HepG2 (cell line): ENCODE measurements at regions not wholly inside any gene's neighbourhood (a gene's known extent, or its start where the extent isn't known, plus 50 kb on each side); places are given as distances from the start of the nearest gene placed in this dataset.

Experiments
- ATAC-seq: fragments of 200-7000 bp; cut with Tn5 transposase; 3 replicates; pipeline ENCODE4 v1.9.1; 2020; ENCODE audit warnings: mild to moderate bottlenecking, moderate library complexity
- BruUV-seq: library from RNA; stranded (reverse); fragments of 400-500 nt; replicated peaks from 2 replicates; lab custom pipeline; 2021; lab: Mats Ljungman, UMichigan
- CTCF ChIA-PET: fragments of 300-600 bp; formaldehyde crosslinking; extraction: SDS; loops from one replicate; lab custom pipeline; 2021; ENCODE audit warnings: low total read pairs, inconsistent platforms, low intra/inter-chr PET ratio; lab: Yijun Ruan, JAX
- POLR2A ChIA-PET: fragments of 350-600 bp; sonication (Branson Sonifier 250); formaldehyde crosslinking; loops from one replicate; lab custom pipeline; 2020; ENCODE audit warnings: antibody characterized with exemption, inconsistent platforms; lab: Yijun Ruan, JAX
- DNase-seq: peaks from one replicate; pipeline ENCODE4 v3.0.0-alpha.2; 2015; ENCODE audit warnings: low spot score
- FAIRE-seq: peaks from 3 replicates; lab custom pipeline; 2011; peaks lifted over from hg19 to GRCh38; lab: Jason Lieb, UNC
- H2AFZ ChIP-seq: one replicate; pipeline ENCODE4 v1.6.1; 2011; ENCODE audit warnings: low read length, inconsistent platforms
- H3K27ac ChIP-seq: fragments of 300-600 bp; 3 replicates; pipeline ENCODE4 v1.8.0; 2011; ENCODE audit warnings: mixed run types, mild to moderate bottlenecking, mixed read lengths, low read length, inconsistent platforms; ENCODE audit not compliant: insufficient read depth; ENCODE audit errors: extremely low read length
- H3K27me3 ChIP-seq, 2 experiments: fragments of 200-600 bp in 1 of 2; 2 replicates in 1 of 2; 3 replicates in 1 of 2; pipeline versions ENCODE4 v1.6.0 to v1.8.0; 2011; ENCODE audit warnings: low read length in 2 of 2, mild to moderate bottlenecking in 2 of 2, moderate library complexity in 2 of 2, inconsistent platforms in 1 of 2; ENCODE audit not compliant: insufficient read depth in 2 of 2, control insufficient read depth in 1 of 2
- H3K36me3 ChIP-seq, 2 experiments: fragments of 200-600 bp in 1 of 2; replicated peaks in 1 of 2; 2 replicates in 1 of 2; 3 replicates in 1 of 2; pipeline versions ENCODE4 v1.5.1 to v1.8.0; 2011; ENCODE audit warnings: low read length in 2 of 2, inconsistent platforms in 1 of 2; ENCODE audit not compliant: insufficient read depth in 2 of 2, control insufficient read depth in 1 of 2
- H3K4me1 ChIP-seq: 2 replicates; pipeline ENCODE4 v1.5.1; 2012; ENCODE audit warnings: low read length, inconsistent platforms; ENCODE audit not compliant: insufficient read depth
- H3K4me2 ChIP-seq: 2 replicates; pipeline ENCODE4 v1.6.0; 2011; ENCODE audit warnings: low read depth, low read length, inconsistent platforms
- H3K4me3 ChIP-seq, 3 experiments: fragments of 200-600 bp in 1 of 3; sonication (generic), shearing (Covaris generic) in 1 of 3; replicated peaks in 1 of 3; 2 replicates each; pipeline ENCODE4 v1.5.1; 2011 to 2016; ENCODE audit warnings: low read length in 3 of 3, inconsistent platforms in 2 of 3, low read depth in 2 of 3, mild to moderate bottlenecking in 2 of 3, control low read depth in 1 of 3, mixed read lengths in 1 of 3; ENCODE audit not compliant: insufficient read depth in 1 of 3
- H3K79me2 ChIP-seq: one replicate; pipeline ENCODE4 v1.6.1; 2011; ENCODE audit warnings: low read length, inconsistent platforms; ENCODE audit not compliant: insufficient read depth
- H3K9ac ChIP-seq: 2 replicates; pipeline ENCODE4 v1.6.0; 2011; ENCODE audit warnings: mild to moderate bottlenecking, low read depth, low read length, inconsistent platforms; ENCODE audit not compliant: insufficient read depth
- H3K9me3 ChIP-seq: 2 replicates; pipeline ENCODE4 v1.5.1; 2012; ENCODE audit warnings: mild to moderate bottlenecking, low read length
- H4K20me1 ChIP-seq: 2 replicates; pipeline ENCODE4 v1.6.0; 2011; ENCODE audit warnings: inconsistent platforms, mild to moderate bottlenecking, low read length, moderate library complexity; ENCODE audit not compliant: insufficient read depth
- ATF7 ChIP-seq, 2 experiments: fragments of 450-650 bp in 1 of 2; sonication (generic) in 1 of 2; formaldehyde crosslinking in 1 of 2; IDR thresholded peaks; 2 replicates each; pipeline versions ENCODE4 v1.4.0 to v1.6.1; 2016 to 2020; ENCODE audit warnings: antibody characterized with exemption in 1 of 2, mild to moderate bottlenecking in 1 of 2, missing genetic modification reagents in 1 of 2
- CREB1 ChIP-seq, 2 experiments: fragments of 450-650 bp in 1 of 2; IDR thresholded peaks; 2 replicates each; pipeline ENCODE4 v1.6.1; 2016 to 2017; ENCODE audit warnings: control low read depth in 1 of 2, mild to moderate bottlenecking in 1 of 2, missing compliant biosample characterization in 1 of 2, missing genetic modification characterization in 1 of 2
- HIC2 ChIP-seq: sonication (generic); formaldehyde crosslinking; IDR thresholded peaks from 2 replicates; pipeline ENCODE4 v1.9.0; 2022; ENCODE audit warnings: low read depth, missing genetic modification reagents
- IKZF1 ChIP-seq: fragments of 450-650 bp; IDR thresholded peaks from 2 replicates; pipeline ENCODE4 v1.7.1; 2016
- ISL2 ChIP-seq: sonication (generic); formaldehyde crosslinking; IDR thresholded peaks from 2 replicates; pipeline ENCODE4 v1.5.0; 2020; ENCODE audit warnings: missing genetic modification reagents
- RFXANK ChIP-seq: IDR thresholded peaks from 2 replicates; pipeline ENCODE4 v1.6.1; 2016
- SAFB2 ChIP-seq: sonication (generic); formaldehyde crosslinking; IDR thresholded peaks from 2 replicates; pipeline ENCODE4 v1.5.1; 2020; ENCODE audit warnings: missing genetic modification reagents, low read depth, mild to moderate bottlenecking, borderline replicate concordance
- SIN3B ChIP-seq: fragments of 150-350 bp; IDR thresholded peaks from 2 replicates; pipeline ENCODE4 v1.6.1; 2014; ENCODE audit warnings: low read length
- SOX6 ChIP-seq, 2 experiments: fragments of 450-650 bp in 1 of 2; sonication (generic) in 1 of 2; formaldehyde crosslinking in 1 of 2; IDR thresholded peaks; 2 replicates each; pipeline versions ENCODE4 v1.4.0 to v1.6.1; 2017 to 2020; ENCODE audit warnings: antibody characterized with exemption in 1 of 2, mild to moderate bottlenecking in 1 of 2, missing genetic modification reagents in 1 of 2
- SYNCRIP ChIP-seq: fragments of 200-400 bp; formaldehyde crosslinking; IDR thresholded peaks from 2 replicates; pipeline ENCODE4 v1.6.1; 2018; ENCODE audit warnings: mild to moderate bottlenecking, low read depth, low read length; ENCODE audit not compliant: insufficient read depth
- ZKSCAN5 ChIP-seq: sonication (generic); formaldehyde crosslinking; IDR thresholded peaks from 2 replicates; pipeline ENCODE4 v1.5.1; 2020; ENCODE audit warnings: mild to moderate bottlenecking, missing genetic modification reagents
- ZNF256 ChIP-seq: sonication (generic); formaldehyde crosslinking; conservative IDR thresholded peaks from 2 replicates; pipeline ENCODE4 v1.4.0; 2020; ENCODE audit warnings: missing genetic modification reagents
- ZNF275 ChIP-seq: sonication (generic); formaldehyde crosslinking; IDR thresholded peaks from 2 replicates; pipeline ENCODE4 v1.8.0; 2022; ENCODE audit warnings: missing genetic modification reagents, mild to moderate bottlenecking, inconsistent platforms, borderline replicate concordance
- ZNF430 ChIP-seq: sonication (generic); formaldehyde crosslinking; IDR thresholded peaks from 2 replicates; pipeline ENCODE4 v1.9.0; 2021; ENCODE audit warnings: mild to moderate bottlenecking, missing genetic modification reagents
- ZNF446 ChIP-seq: sonication (generic); formaldehyde crosslinking; IDR thresholded peaks from 2 replicates; pipeline ENCODE4 v1.5.0; 2020; ENCODE audit warnings: mild to moderate bottlenecking, missing genetic modification reagents
- ZNF703 ChIP-seq: sonication (generic); formaldehyde crosslinking; IDR thresholded peaks from 2 replicates; pipeline ENCODE4 v1.5.1; 2020; ENCODE audit warnings: missing genetic modification reagents, mild to moderate bottlenecking, moderate library complexity, borderline replicate concordance
- WGBS: methylation state at CpG from one replicate; pipeline ENCODE4 v1.1.6; 2017; ENCODE audit warnings: low lambda C conversion rate; 5-methylcytosine and 5-hydroxymethylcytosine counted together
- in situ Hi-C: cut with HindIII; loops from 2 replicates; pipeline ENCODE4 v1.10.0; 2017; ENCODE audit warnings: low pct_unique_long_range_greater_than_20kb; ENCODE audit not compliant: extremely low pct_ligation_motif_present
- intact Hi-C: fragments of 100-400 bp; cut with micrococcal nuclease; formaldehyde crosslinking; loops from one replicate; pipeline ENCODE4 v1.10.0; 2022; ENCODE audit not compliant: unreplicated experiment

GRCh38 chr14:28240909-28241308 lies 525.7 kb upstream of the FOXG1 start:
- CTCF ChIA-PET: no interaction called here
- BruUV-seq: no TSS peak
- WGBS: 1% methylated on average over 2 of the region's 2 CpGs
- Histone ChIP-seq H3K4me1 (no peaks in the 10 kb centered on the region), H3K4me2 (no peak overlapping the region), H3K9ac (no peak overlapping the region), H3K27me3 (no peaks in the 10 kb centered on the region), H3K36me3 (no peaks in the 10 kb centered on the region), H2AFZ (no peak overlapping the region), H4K20me1 (no peaks in the 10 kb centered on the region), H3K27ac (no peak overlapping the region), H3K9me3 (peaks cover 95% of the 10 kb centered on the region), H3K79me2 (no peaks in the 10 kb centered on the region), H3K4me3 (no peak overlapping the region)
- ATAC-seq (no peak), FAIRE-seq (no peak), DNase-seq (no peak)
- in situ Hi-C loops (no loop called here), intact Hi-C loops (no loop called here)
- TF ChIP-seq ISL2 (CRISPR knock-in tag) (no peak), ZNF275 (no peak), IKZF1 (no peak), SAFB2 (no peak), CREB1 (IDR thresholded peaks at IDR 0.05) (peak; percentile 54), CREB1 (CRISPR knock-in tag; IDR thresholded peaks at IDR 0.05) (no peak), SOX6 (IDR thresholded peaks at IDR 0.05) (no peak), SOX6 (CRISPR knock-in tag; IDR thresholded peaks at IDR 0.05) (no peak), ATF7 (IDR thresholded peaks at IDR 0.05) (peak; percentile 94), ATF7 (CRISPR knock-in tag; IDR thresholded peaks at IDR 0.05) (no peak), RFXANK (no peak), ZNF446 (CRISPR knock-in tag) (no peak)
- POLR2A ChIA-PET: no interaction called here

GRCh38 chr14:28242895-28243294 lies 523.7 kb upstream of the FOXG1 start:
- H3K9me3 ChIP-seq: peaks cover 94% of the 10 kb centered on the region
- ChIA-PET POLR2A (no interaction called here), CTCF (no interaction called here)
- no peak overlapping the region for H3K9ac ChIP-seq
- H3K36me3 ChIP-seq: no peaks in the 10 kb centered on the region
- no peaks in the 10 kb centered on the region for H3K79me2 ChIP-seq
- 3% methylated on average over 2 of the region's 2 CpGs for WGBS
- no peak overlapping the region for H3K27ac ChIP-seq
- no TSS peak for BruUV-seq
- in situ Hi-C loops: no loop called here
- H3K4me3 ChIP-seq: no peak overlapping the region
- no peak overlapping the region for H2AFZ ChIP-seq
- FAIRE-seq: no peak
- no peak for ATAC-seq
- no peak for DNase-seq
- H3K4me2 ChIP-seq: no peak overlapping the region
- H4K20me1 ChIP-seq: no peaks in the 10 kb centered on the region
- no peaks in the 10 kb centered on the region for H3K27me3 ChIP-seq
- H3K4me1 ChIP-seq: no peaks in the 10 kb centered on the region
- intact Hi-C loops: no loop called here
- TF ChIP-seq SIN3B (no peak), ZNF256 (no peak), ZKSCAN5 (no peak), SYNCRIP (no peak), ZNF703 (no peak), ZNF430 (CRISPR knock-in tag) (no peak), HIC2 (CRISPR knock-in tag) (no peak)
